ENCODE measurements at regions not wholly inside any gene's neighbourhood (a gene's known extent, or its start where the extent isn't known, plus 50 kb on each side); places are given as distances from the start of the nearest gene placed in this dataset.
"Not testable (repeated sequence)": the region's sequence is repeated elsewhere in the genome, so short reads cannot be mapped to it uniquely, and the experiment has no call there.

DNA sequence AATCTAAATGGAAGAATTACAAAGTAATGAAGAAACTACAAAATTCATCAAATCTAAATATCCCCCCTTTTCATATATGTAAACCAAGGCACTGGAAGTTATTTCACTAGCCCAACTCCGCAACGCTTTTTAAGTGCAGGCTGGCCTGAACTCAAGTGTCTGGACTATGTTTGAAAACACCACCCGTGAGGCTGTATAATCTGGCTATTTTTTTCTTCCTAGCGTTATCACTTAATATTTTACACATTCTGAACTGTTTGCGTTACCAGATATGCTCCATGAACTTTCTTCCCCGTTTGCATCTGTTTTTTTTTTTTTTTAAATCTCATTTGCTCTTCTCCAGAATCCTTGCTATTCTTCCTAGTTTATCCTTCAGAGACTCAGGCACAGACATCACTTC lies 619.5 kb upstream of the CBLB start:
- DNase-seq = no peak

- no peak for DNase-seq
These were observed 623.0 kb upstream of the CBLB start for GRCh38 chr3:106491796-106492195.

- no peak for DNase-seq
These were observed 639.6 kb upstream of the CBLB start for GRCh38 chr3:106508331-106508893.

- DNase-seq = no peak
These were observed 641.4 kb upstream of the CBLB start for GRCh38 chr3:106510206-106510605.

DNA sequence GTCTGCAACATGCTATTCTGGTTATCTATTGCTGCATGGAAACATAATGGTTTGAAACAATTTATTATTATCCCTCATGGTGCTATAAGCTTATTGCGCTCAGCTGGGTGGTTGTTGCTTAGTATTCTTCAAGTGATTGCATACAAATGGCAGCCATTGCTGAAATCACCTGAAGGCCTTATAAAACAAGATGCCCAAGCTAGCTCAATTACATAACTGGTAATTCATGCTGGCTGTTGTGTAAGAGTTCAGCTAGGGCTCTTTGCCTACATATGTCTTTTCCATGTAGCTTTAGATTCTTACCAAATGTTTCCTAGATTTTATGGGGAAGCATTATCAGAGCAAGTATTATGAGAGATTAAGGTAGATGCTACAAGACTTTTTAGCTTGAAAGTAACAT lies 644.0 kb upstream of the CBLB start:
- no peak for DNase-seq

- peak; percentile 2 to 22 for DNase-seq
These were observed 645.6 kb upstream of the CBLB start for GRCh38 chr3:106514431-106514830.

DNA sequence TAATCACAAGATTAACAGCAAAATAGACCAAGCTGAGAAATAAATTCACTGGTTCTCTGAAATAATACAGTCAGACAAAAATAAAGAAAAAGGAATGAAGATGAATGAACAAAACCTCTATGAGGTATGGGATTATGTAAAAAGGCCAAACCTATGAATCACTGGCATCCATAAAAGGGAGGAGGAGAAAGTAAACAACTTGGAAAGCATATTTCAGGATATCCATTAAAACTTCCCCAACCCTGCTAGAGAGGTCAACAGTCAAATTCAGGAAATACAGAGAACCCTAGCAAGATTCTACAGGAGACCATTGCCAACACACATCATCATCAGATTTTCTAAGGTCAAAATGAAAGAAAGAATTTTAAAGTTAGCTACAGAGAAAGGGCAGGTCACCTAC lies 649.7 kb upstream of the CBLB start:
- DNase-seq = no peak

DNA sequence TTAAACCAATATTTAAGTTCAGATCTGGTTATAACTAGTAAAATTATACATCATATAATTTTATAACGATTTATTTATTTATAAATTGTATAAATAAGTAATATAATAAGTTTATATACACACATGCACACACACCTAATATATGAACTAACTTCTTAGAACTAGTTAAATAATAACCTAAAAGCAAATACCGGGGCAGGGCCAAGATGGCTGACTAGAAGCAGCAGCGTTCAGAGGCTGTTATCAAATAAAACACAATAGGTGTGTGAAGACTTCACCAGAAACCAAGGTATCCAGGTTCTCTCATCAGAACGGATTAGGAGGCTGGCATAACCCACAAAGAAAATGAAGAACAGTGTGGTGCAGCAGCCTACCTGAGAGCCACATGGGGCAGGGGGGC lies 653.6 kb upstream of the CBLB start:
- DNase-seq = no peak

DNA sequence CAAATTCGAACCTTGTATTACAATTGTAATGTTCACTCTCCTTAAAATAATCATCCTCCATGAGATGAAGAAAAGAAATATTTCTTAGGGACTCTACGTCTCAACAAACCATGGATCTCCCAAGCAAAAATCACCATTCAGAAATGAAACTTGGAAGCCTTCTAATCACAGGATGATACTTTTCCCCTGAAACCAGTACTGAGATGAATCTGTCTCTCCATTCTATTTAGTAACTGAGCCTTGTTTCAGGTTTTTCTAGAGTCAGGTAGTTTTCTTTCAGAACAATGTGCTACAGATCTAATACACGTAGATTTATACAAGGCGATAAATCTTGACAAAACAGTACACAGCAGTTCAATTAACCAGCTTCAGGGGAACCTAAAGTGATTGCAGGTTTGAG lies 660.1 kb upstream of the CBLB start:
- no peak for DNase-seq

GRCh38 chr3:106529738-106530137 lies 660.9 kb upstream of the CBLB start:
- DNase-seq = no peak

DNA sequence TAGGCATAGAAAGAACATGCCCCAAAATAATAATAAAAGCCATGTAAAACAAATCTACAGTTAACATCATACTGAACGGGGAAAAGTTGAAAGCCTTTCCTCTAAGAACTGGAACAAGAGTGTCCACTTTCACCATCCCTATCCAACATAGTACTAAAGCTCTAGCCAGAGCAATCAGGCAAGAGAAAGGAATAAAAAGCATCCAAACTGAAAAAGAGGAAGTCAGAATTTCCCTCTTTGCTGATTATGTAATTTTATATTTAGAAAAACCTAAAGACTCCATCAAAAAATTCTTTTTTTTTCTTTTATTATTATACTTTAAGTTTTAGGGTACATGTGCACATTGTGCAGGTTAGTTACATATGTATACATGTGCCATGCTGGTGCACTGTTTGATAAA lies 661.6 kb upstream of the CBLB start:
- no peak for DNase-seq

DNA sequence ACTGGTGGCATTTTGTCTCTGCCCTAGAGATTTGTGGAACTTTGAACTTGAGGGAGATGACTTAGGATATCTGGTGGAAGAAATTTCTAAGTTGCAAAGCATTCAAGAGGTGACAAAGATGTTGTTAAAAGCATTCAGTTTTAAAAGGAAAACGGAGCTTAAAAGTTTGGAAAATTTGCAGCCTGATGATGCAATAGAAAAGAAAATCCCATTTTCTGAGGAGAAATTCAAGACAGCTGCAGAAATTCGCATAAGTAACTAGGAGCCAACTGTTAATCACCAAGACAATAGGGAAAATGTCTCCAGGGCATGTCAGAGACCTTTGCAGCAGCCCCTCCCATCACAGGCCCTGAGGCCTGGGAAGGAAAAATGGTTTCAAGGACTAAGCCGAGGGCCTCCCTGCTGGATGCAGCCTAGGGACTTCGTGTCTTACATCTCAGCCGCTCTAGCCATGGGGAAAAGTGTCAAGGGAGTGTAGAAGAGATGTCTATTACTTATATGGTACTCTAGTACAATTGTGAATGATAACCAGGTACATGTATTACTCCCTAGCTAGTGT lies 663.0 kb upstream of the CBLB start:
- not testable (repeated sequence) for DNase-seq

- DNase-seq = no peak
These were observed 664.4 kb upstream of the CBLB start for GRCh38 chr3:106533093-106533787.

DNA sequence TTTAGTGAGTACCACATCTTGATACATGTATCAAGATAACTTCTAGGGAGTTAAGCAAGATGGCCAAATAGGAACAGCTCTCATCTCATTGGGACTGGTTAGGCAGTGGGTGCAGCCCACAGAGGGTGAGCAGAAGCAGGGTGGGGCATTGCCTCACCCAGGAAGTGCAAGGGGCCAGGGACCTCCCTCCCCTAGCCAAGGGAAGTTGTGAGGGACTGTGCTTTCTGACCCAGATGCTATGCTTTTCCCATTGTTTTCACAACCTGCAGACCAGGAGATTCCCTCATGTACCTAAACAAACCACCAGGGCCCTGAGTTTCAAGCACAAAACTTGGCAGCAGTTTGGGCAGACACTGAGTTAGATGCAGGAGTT lies 665.0 kb upstream of the CBLB start:
- no peak for DNase-seq

GRCh38 chr3:106534206-106534605 lies 665.4 kb upstream of the CBLB start:
- no peak for DNase-seq

GRCh38 chr3:106540743-106541142 lies 671.9 kb upstream of the CBLB start:
- no peak for DNase-seq

DNA sequence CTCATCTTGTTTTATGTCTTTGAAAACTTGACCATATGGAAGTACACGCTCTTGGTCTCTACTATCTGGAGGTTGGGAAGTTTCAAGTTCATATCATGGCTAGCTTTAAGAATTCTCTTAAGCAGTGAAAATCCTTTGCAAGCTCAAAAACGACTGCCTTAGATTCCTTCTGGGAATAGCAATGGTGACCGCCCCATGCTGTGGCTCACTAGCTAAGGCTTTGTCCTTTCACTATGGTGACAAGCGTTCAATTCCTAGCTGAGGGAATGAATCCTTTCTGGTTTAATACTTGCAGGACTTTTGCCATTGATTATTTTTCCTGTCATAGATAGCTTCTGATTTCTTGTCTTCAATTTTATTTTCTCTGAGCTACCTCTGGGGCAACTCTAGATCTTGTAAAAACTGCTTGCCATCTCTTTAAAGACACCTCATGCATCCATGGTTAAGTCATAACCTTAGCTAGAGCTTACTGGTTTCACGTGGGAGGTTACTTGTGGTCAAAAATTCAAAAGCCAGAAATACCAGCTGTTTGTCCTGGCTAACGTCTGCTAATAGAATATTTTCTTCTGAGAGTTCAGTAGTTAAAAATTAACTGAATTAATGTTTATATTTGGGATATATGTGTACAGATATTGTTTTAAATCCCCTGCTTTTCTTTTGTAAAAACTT lies 673.4 kb upstream of the CBLB start:
- DNase-seq = peak in 1 of 2 experiments; percentile 11

DNA sequence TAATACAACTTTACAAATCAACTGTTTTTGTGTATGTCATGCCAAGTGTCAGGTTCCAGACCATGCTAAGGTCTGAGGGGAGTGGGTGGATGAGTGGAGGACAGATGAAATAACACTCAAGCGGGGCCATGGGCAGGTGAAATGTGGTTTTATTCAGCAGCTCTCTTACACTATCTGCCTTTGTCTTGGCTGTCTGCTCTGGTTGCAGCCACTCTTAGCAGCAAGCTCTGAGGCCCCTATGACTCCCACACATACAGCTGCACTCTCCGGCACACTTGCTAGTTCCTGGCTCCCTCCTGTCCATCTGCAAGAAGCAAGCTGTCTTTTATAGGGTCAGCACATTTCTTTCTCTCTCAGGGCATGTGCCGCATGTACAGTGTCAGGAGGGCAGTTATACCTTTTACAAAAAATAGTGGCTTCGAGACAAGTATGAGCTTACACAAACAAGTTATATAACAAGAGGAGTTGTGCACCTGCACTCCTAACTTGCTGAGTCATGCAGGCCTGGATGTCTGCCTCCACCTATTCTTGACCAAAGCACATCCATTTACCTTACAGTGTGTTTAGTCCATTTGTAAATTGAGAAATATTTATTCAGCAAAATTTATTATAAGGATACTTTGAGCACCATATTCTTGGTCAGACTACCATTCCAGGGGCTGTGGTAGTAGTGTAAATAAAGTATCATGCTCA lies 683.7 kb upstream of the CBLB start:
- no peak for DNase-seq

DNA sequence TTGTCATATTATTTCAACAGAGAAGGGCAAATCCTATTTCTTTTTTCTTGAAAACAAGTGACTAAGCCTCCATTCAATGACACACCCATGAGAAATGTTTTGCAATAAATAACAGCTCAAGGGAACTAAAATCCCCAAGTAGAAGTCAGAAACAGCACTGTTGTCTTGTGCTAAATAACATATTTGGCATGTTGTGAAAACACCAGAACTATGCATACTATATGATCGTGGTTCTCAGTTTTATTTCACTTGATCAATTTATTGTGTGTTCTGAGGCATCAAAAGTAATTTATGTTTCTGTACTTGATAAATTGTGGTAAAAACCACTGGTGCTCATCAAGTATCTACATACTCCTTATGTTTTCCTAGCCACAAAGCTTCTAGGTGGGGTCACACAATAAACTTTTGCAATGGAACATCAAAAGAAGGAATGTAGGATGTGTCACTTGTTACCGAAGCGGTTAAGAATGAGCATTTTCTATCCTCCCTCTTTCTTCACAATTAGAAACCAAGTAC lies 691.7 kb upstream of the CBLB start:
- no peak for DNase-seq

DNA sequence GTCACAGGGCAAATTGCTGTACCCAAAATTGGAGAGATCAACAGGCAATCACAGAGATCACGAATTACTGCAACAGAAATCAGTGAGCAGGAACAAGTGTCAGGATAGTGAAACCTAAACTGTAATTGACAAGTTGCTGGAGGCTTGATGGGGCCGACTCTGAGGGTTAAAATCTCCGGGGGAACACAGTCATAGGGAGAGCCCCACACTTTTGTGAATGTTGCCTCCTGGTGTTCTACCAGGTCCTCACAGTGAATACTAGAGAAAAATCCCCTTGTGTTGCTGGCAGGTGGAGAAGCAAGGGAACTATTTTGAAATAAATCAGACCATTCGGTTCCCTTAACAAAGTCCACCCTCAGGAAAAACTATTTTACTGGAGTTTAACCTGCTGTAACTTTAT lies 697.5 kb upstream of the CBLB start:
- no peak for DNase-seq

DNA sequence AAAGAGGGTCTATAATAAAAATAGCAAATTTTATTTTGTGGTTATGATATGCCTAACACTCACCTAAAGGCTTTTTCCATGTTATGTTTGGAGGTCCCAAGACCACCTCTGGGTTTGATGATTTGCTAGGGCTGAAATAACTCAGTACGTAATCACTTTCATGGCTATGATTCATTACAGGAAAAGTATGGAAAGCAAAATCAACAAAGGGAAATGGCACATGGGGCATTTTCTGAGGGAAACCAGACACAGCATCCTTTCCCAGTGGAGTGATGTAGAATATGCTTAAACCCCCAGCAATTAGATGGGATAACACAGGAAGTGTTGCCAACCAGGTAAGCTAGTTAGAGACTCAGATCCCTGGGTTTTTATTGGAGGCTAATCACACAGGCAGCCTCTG lies 701.6 kb upstream of the CBLB start:
- no peak for DNase-seq

GRCh38 chr3:106573605-106574004 lies 704.8 kb upstream of the CBLB start:
- no peak for DNase-seq

DNA sequence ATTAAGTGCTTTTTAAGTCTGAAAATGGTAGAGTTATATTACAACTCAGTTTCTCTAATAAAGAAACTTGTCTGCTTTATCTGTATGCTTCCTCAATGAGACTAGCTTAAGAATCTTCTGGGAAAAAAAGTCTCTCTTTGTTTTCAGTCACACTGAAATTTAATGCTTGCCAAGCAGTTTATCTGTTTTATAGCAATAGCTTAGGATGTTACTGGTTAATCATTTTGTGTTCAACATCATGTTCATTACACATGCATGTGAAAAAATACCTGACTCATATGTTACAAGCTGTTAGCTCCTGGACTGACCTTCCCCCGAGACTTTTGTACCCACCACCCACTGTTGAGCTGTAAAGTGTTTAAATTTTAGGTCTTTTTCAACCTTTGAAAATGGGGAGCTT lies 706.2 kb upstream of the CBLB start:
- no peak for DNase-seq

DNA sequence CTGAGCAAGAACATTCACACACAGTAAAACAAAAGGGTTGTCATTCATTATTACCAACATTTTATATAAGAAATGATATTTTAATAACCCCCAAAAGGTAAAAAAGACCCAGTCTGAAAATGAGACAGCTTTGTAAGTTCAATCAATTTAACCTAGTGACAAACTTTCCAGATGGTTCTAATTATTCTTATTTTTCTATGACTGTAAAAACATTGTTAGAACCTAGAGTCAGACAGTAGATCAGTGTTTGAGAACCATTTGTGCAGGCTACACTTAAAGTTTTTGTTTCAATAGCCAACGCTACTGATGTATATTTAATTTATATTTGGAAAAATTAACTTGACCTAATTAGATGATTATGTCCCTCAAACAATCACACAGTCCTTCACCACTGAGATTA lies 708.4 kb upstream of the CBLB start:
- DNase-seq = no peak
